Retinal pigment epithelial cell (primary cell): ENCODE measurements at regions not wholly inside any gene's neighbourhood (a gene's known extent, or its start where the extent isn't known, plus 50 kb on each side); places are given as distances from the start of the nearest gene placed in this dataset.

Experiments used
- DNase-seq: peaks from one replicate; pipeline ENCODE4 v3.0.0-alpha.2; 2010; ENCODE audit warnings: low read depth
- H3K4me3 ChIP-seq: 2 replicates; pipeline ENCODE4 v1.5.1; 2011; ENCODE audit warnings: mild to moderate bottlenecking, low read length, control low read depth, moderate library complexity
- TF ChIP-seq, protein P1 (sequence below): conservative IDR thresholded peaks from 2 replicates; pipeline ENCODE4 v1.5.1; 2011; ENCODE audit warnings: low read depth, low read length, control low read depth, inconsistent platforms

DNA sequence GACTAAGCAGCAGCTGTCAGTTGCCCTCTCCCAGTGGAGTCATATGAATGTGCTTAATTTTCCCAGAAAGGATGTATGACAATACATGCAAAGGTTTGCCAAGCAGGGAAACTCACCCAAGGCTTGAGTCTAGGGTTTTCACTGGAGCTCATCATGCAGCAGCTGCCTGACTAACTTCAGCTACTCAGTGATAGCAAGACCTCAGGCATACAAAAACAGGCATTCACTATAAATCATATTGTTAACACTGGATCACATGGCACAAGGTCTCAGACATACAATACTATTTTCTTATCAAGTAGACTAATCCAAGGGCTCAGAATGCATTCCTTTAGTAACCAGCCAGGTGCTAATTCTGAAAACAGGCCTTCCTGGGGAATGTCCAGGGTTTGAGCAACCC is 85.0 kb upstream of the STAC start:
- no peak overlapping the region for H3K4me3 ChIP-seq
- DNase-seq, result peak; percentile 75
- TF ChIP-seq, protein P1, sequence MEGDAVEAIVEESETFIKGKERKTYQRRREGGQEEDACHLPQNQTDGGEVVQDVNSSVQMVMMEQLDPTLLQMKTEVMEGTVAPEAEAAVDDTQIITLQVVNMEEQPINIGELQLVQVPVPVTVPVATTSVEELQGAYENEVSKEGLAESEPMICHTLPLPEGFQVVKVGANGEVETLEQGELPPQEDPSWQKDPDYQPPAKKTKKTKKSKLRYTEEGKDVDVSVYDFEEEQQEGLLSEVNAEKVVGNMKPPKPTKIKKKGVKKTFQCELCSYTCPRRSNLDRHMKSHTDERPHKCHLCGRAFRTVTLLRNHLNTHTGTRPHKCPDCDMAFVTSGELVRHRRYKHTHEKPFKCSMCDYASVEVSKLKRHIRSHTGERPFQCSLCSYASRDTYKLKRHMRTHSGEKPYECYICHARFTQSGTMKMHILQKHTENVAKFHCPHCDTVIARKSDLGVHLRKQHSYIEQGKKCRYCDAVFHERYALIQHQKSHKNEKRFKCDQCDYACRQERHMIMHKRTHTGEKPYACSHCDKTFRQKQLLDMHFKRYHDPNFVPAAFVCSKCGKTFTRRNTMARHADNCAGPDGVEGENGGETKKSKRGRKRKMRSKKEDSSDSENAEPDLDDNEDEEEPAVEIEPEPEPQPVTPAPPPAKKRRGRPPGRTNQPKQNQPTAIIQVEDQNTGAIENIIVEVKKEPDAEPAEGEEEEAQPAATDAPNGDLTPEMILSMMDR, result no peak

DNA sequence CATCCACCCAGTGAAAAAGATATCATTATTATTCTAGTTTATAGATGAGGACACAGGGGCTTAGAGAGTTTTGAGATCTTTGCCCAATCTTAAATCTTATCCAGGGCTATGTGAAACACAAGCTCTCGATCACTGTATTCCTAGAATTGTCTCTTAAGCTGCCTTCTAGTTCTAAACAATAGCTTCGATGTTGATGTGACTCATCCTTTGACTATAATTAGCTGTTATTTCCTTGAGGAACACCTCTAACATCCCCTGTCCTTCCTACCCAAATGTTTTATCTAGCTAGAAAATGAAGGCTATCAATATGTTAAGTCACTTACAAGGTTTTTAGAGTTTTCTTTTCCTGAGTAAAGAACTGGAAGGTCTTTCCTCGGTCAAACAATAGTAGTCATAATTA is 83.1 kb upstream of the STAC start:
- H3K4me3 ChIP-seq, result no peak overlapping the region
- TF ChIP-seq, protein P1, result no peak
- DNase-seq, result no peak

DNA sequence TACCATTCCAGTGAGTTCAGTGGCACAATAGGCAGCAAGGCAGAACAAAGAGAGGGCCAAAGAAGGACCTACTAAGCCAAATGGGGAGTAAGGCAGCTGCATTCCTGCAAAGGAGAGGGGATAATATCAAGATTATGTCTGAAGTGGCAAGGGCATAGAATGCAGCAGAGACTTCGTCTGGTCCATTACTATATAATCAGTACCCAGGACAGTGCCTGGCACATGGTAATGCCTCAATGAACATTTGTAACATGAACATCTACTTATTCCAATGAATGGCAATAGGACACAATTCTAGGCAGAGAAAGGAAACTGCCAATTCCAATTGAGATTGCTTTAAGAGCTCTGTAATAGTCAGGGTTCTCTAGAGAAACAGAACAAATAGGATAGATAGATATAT is 82.1 kb upstream of the STAC start:
- DNase-seq, result no peak
- TF ChIP-seq, protein P1, result no peak
- no peak overlapping the region for H3K4me3 ChIP-seq

DNA sequence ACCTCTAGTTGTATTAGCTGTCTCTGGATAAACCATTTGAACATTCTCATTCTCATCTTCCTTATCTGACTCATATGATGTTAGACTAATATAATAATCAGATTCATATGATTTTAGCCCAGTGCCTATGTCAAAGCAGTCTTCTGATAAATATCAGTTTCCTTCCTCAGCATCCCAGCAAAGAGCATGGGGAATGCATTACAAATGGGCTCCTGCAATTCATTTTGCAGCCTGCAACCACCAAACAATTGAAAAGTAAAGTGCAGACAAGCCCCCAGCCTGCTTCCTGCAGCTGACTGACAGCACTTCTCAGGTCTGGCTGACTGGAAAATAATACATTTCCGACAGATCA is 78.2 kb upstream of the STAC start:
- TF ChIP-seq, protein P1, result no peak
- no peak for DNase-seq
- no peak overlapping the region for H3K4me3 ChIP-seq

DNA sequence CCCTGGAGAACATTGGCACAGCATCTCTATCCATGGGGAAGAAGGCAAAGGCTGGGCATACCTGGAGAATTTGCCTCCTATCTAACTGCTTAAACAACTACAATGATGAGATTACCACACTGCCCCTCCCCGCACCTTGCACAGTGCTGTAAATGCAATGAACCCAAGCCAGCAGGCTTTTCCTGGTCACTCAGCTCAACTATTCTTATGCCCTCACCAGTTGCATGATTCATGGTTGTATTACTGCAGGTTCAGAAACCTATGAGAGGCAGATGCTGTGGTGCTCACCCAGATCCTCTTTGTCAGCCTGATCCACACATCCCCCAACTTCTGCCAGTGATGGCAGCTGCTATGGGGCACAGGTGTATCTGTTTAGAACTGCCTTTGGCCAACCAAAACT is 77.7 kb upstream of the STAC start:
- no peak for DNase-seq
- TF ChIP-seq, protein P1, result no peak

DNA sequence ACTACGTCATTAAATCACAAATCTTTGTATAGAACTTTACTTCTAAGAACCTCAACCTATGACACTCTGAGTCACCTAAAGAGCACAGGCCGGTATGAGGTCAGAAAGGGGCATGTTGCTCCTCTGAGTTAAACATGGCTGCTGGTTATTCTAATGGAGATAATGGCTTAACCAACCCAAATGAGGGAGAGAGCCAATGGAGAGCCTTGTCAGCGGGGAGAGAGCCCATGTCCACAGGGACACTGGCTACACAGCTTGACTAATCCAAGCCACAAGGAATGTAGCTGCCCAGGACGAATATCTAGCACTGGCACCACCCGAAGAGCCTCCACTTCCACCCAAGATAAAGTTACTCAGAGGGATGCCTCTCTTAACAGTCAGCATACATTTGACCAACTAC is 77.0 kb upstream of the STAC start:
- DNase-seq, result no peak
- no peak overlapping the region for H3K4me3 ChIP-seq
- TF ChIP-seq, protein P1, result no peak

More for the DNA sequence above, 77.7 kb upstream of the STAC start:
- H3K4me3 ChIP-seq, result no peak overlapping the region

DNA sequence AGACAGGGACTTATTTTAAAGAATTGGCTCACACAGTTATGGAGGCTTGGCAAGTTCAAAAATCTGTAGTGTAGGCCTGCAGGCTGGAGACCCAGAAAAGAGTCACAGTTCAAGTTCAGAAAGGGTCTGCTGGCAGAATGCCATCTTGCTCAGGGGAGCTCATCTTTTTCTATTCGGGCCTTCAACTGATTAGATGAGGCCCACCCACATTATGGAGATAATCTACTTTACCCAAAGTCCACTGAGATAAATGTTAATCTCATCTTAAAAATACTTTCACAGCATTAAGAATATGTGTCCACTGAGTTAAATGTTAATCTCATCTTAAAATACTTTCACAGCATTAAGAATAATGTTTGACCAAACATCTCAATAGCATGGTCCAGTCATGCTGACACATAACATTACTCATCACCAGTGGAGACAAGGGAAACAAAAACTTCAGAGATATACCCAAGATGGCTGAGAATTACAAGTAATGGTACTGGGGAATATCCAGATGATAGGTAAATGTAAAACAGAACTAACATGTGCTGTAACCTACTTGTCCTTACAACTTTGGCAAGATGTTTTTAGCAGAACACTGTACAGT is 74.3 kb upstream of the STAC start:
- TF ChIP-seq, protein P1, result no peak
- DNase-seq, result no peak
- H3K4me3 ChIP-seq, result no peak overlapping the region
